DOHH2 (cell line): ENCODE measurements at regions not wholly inside any gene's neighbourhood (a gene's known extent, or its start where the extent isn't known, plus 50 kb on each side); places are given as distances from the start of the nearest gene placed in this dataset.

Experiments
- H3F3A ChIP-seq: fragments of 200-600 bp; sonication (generic), shearing (Covaris generic); 2 replicates; pipeline ENCODE4 v1.6.0; 2016; ENCODE audit warnings: antibody characterized with exemption, mild to moderate bottlenecking; ENCODE audit not compliant: control insufficient read depth, insufficient read depth
- H3K27ac ChIP-seq: fragments of 200-600 bp; sonication (generic); 2 replicates; pipeline ENCODE4 v1.5.1; 2014; ENCODE audit warnings: low read depth, mild to moderate bottlenecking, low read length, moderate library complexity
- H3K27me3 ChIP-seq: fragments of 200-600 bp; sonication (generic); 2 replicates; pipeline ENCODE4 v1.6.1; 2014; ENCODE audit warnings: mild to moderate bottlenecking, low read length, mixed read lengths; ENCODE audit not compliant: control insufficient read depth
- H3K36me3 ChIP-seq: fragments of 200-600 bp; sonication (generic); 2 replicates; pipeline ENCODE4 v1.6.1; 2014; ENCODE audit warnings: mild to moderate bottlenecking, low read length, moderate library complexity, mixed read lengths; ENCODE audit not compliant: control insufficient read depth
- H3K4me1 ChIP-seq: fragments of 200-600 bp; sonication (generic); 2 replicates; pipeline ENCODE4 v1.6.1; 2014; ENCODE audit warnings: mild to moderate bottlenecking, low read length, mixed read lengths; ENCODE audit not compliant: control insufficient read depth
- H3K4me2 ChIP-seq: fragments of 200-600 bp; sonication (generic); 2 replicates; pipeline ENCODE4 v1.6.0; 2014; ENCODE audit warnings: mild to moderate bottlenecking, low read length, moderate library complexity
- H3K4me3 ChIP-seq: fragments of 200-600 bp; sonication (generic); 2 replicates; pipeline ENCODE4 v1.5.1; 2014; ENCODE audit warnings: mild to moderate bottlenecking, low read length, mixed read lengths
- H3K79me2 ChIP-seq: fragments of 200-600 bp; sonication (generic); 2 replicates; pipeline ENCODE4 v1.6.1; 2014; ENCODE audit warnings: mild to moderate bottlenecking, low read length, mixed read lengths; ENCODE audit not compliant: control insufficient read depth
- H3K9me2 ChIP-seq: fragments of 200-600 bp; sonication (generic); replicated peaks from 2 replicates; pipeline ENCODE4 v1.6.1; 2014; ENCODE audit warnings: mild to moderate bottlenecking, low read length, mixed read lengths; ENCODE audit not compliant: control insufficient read depth
- H3K9me3 ChIP-seq: fragments of 200-600 bp; sonication (generic); 2 replicates; pipeline ENCODE4 v1.6.1; 2014; ENCODE audit warnings: antibody characterized with exemption, low read length, mixed read lengths; ENCODE audit not compliant: control insufficient read depth, insufficient read depth
- H4K20me1 ChIP-seq: fragments of 200-600 bp; sonication (generic); 2 replicates; pipeline ENCODE4 v1.6.0; 2014; ENCODE audit warnings: low read depth, mild to moderate bottlenecking, antibody characterized with exemption, low read length, moderate library complexity; ENCODE audit not compliant: control insufficient read depth, insufficient read depth
- CTCF ChIP-seq: fragments of 200-600 bp; sonication (generic); IDR thresholded peaks from one replicate; pipeline ENCODE4 v1.5.1; 2014; ENCODE audit warnings: antibody characterized with exemption, mild to moderate bottlenecking, low read depth, low read length; ENCODE audit not compliant: poor library complexity, severe bottlenecking
- EZH2phosphoT487 ChIP-seq: fragments of 200-600 bp; sonication (generic); IDR thresholded peaks from 2 replicates; pipeline ENCODE4 v1.6.1; 2017; ENCODE audit warnings: borderline replicate concordance, mild to moderate bottlenecking, antibody characterized with exemption, low read length, moderate library complexity, mixed read lengths

DNA sequence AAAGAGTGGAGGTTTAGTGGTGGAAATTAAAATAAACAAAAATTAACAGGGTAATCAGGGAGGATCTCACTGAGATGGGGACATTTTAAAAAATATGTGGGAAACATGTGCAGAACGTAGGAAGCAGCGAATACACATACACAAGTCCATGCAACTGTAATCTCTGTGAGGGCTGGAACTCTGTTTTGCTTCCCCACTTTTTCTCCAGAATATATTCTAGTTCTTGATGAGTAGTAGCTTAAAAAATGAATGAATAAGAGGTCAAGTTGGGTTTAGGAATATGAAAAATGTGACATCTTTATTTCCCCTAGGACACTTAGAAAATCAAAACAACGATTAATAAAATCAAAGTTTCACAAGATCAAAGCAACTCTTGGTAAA lies 312.2 kb upstream of the ZNF717 start:
- Histone ChIP-seq H3K4me1 (no peaks in the 10 kb centered on the region), H3K36me3 (no peaks in the 10 kb centered on the region), H3K9me3 (no peaks in the 10 kb centered on the region), H3K4me2 (no peak overlapping the region), H3K4me3 (no peak overlapping the region), H3K27me3 (no peaks in the 10 kb centered on the region), H3F3A (no peaks in the 10 kb centered on the region), H3K9me2 (no peaks in the 10 kb centered on the region), H4K20me1 (no peaks in the 10 kb centered on the region), H3K79me2 (no peaks in the 10 kb centered on the region), H3K27ac (no peak overlapping the region)
- TF ChIP-seq EZH2phosphoT487 = no peak
- no peak for TF ChIP-seq CTCF

GRCh38 chr3:76099956-76100355 lies 314.6 kb upstream of the ZNF717 start:
- Histone ChIP-seq H3K27me3 (no peaks in the 10 kb centered on the region), H3K9me3 (no peaks in the 10 kb centered on the region), H3K36me3 (no peaks in the 10 kb centered on the region), H3K4me2 (no peak overlapping the region), H3K4me3 (no peak overlapping the region), H3K9me2 (no peaks in the 10 kb centered on the region), H3K4me1 (no peaks in the 10 kb centered on the region), H3K79me2 (no peaks in the 10 kb centered on the region), H3F3A (no peaks in the 10 kb centered on the region), H3K27ac (no peak overlapping the region), H4K20me1 (no peaks in the 10 kb centered on the region)
- TF ChIP-seq EZH2phosphoT487 (no peak), CTCF (no peak)

DNA sequence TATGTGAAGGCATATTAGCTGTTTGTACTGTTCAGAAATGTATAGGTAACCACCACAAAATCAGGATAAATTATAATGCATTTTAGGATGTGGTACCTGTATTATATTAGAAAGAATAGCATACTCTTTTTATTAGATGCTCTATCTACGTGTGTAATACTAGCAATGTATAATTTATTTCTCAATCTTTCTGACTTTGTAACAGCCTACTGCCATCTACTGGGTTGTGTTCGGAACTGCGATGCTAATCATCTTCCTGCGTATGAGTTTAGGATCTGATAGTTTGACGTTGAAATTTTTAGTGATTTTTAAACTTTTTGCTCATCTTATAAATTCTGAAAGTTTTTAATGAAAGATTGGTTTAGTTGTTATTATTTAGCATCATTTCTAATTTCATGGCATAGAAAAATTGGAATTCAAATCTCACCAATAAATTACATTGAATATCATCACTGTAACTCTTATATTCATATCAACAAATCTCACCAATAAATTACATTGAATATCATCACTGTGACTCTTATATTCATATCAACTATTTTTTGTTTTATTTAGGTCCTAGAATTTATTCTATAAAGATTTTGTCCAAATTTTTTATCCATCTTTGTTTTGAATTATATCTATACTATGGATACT lies 322.7 kb upstream of the ZNF717 start:
- no peaks in the 10 kb centered on the region for H3K36me3 ChIP-seq
- H3K4me1 ChIP-seq = no peaks in the 10 kb centered on the region
- H3K9me2 ChIP-seq = no peaks in the 10 kb centered on the region
- no peaks in the 10 kb centered on the region for H3K79me2 ChIP-seq
- no peak overlapping the region for H3K27ac ChIP-seq
- TF ChIP-seq CTCF (peak; percentile 77), EZH2phosphoT487 (no peak)
- H3F3A ChIP-seq = no peaks in the 10 kb centered on the region
- no peaks in the 10 kb centered on the region for H4K20me1 ChIP-seq
- H3K27me3 ChIP-seq = no peaks in the 10 kb centered on the region
- H3K4me2 ChIP-seq = no peak overlapping the region
- no peaks in the 10 kb centered on the region for H3K9me3 ChIP-seq
- no peak overlapping the region for H3K4me3 ChIP-seq

DNA sequence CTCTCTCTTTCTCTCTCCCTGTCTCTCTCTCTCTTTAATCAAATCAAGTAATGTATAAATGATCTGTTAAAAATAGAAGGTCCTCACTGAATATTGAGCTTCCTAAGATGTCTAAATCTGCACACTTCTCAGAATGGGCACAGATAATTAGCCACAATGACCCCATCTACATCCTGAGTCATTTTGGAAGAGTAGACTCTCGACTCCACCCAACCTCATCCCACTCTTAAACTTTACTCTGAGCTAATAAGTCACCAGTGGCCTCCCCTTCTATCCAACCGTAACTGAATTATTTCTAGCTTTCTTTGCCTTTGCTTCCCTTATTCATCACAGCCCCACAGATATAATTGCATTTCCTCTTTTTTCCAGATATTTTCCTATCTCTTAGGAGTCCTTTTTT lies 326.5 kb upstream of the ZNF717 start:
- no peaks in the 10 kb centered on the region for H3K9me2 ChIP-seq
- H3K4me3 ChIP-seq = no peak overlapping the region
- H3K36me3 ChIP-seq = no peaks in the 10 kb centered on the region
- no peaks in the 10 kb centered on the region for H3K9me3 ChIP-seq
- H3K27ac ChIP-seq = no peak overlapping the region
- H3K4me2 ChIP-seq = no peak overlapping the region
- H3K4me1 ChIP-seq = no peaks in the 10 kb centered on the region
- no peaks in the 10 kb centered on the region for H3K79me2 ChIP-seq
- no peaks in the 10 kb centered on the region for H4K20me1 ChIP-seq
- no peaks in the 10 kb centered on the region for H3K27me3 ChIP-seq
- TF ChIP-seq CTCF = no peak
- no peaks in the 10 kb centered on the region for H3F3A ChIP-seq
